DMS114 treated with DMSO at 0.1 percent for 48 hours (cell line): ENCODE measurements at regions not wholly inside any gene's neighbourhood (a gene's known extent, or its start where the extent isn't known, plus 50 kb on each side); places are given as distances from the start of the nearest gene placed in this dataset.
"Not testable (repeated sequence)": the region's sequence is repeated elsewhere in the genome, so short reads cannot be mapped to it uniquely, and the experiment has no call there.

ENCODE experiments used
- DNase-seq: peaks from one replicate; lab custom pipeline; 2025; ENCODE audit not compliant: unreplicated experiment; lab: John Stamatoyannopoulos, UW

DNA sequence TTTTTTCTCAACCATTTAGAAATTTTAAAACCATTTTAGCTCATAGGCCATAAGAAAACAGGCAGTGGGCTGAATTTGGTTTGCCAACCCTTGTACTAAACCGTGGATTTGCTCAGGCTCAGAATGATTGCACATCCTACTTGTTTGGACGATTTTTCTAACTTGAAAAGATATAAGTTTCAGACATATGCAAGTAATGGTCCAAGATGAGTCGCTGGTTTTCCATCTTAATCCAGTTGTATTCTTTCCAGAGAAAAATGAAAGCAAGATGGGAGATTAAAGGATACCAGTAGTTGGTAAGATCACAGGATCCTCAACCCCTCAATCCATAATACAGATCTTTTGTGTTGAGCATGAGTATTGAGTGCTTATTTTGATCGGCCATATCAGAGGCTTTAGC is 250.9 kb downstream of the TINAG start:
- no peak for DNase-seq

DNA sequence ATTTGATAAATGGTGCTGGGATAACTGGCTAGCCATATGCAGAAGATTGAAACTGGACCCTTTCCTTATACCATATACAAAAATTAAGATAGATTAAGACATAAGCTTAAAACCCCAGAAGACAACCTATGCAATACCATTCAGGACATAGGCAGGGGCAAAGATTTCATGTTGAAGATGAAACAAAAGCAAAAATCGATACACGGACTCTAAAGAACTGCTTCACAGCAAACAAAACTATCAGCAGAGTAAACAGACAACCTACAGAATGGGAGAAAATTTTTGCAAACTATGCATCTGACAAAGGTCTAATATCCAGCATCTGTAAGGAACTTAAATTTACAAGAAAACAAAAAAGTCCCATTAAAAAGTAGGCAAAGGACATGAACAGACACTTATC is 255.9 kb downstream of the TINAG start:
- DNase-seq = not testable (repeated sequence)

DNA sequence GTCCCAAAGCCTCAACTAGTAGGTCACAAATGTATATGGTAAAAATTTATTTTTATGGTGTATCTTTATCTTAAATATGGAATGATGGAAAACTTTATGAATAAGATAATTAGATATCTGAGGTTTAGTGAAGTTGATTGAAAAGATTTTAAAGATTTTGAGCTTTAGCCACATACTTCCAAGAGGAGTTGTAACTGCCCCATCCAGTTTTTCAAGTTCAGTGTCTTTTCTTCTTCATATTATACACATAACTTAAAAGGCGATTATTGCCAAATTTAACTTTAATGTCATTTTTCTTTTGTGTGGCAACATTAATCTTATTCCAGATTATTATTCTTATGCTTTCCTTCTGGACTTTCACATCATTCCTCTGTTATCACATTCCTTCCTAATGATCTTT is 266.4 kb downstream of the TINAG start:
- DNase-seq = no peak

- no peak for DNase-seq
Measured at GRCh38 chr6:54578261-54578660, 268.3 kb upstream of the FAM83B start.

GRCh38 chr6:54579011-54579410 is 267.6 kb upstream of the FAM83B start:
- no peak for DNase-seq

DNA sequence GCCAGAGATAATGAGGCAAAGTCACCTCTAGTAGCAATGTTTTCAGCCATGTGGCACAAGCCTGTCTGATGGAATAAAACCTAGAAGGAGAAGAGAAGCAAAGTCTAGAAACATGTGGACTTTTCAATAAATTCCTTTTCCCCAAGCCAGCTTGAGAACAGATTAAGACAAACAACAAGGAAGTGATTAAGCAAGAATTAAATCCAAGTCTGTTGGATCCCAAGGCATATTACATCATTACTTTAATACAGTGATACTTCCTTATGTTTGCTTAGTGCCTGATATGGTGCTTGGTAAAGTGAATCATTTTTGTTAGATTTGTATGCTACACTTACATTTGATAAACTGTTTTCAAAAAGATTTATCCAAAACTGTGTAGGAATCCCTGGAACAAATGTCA is 260.3 kb upstream of the FAM83B start:
- no peak for DNase-seq

DNA sequence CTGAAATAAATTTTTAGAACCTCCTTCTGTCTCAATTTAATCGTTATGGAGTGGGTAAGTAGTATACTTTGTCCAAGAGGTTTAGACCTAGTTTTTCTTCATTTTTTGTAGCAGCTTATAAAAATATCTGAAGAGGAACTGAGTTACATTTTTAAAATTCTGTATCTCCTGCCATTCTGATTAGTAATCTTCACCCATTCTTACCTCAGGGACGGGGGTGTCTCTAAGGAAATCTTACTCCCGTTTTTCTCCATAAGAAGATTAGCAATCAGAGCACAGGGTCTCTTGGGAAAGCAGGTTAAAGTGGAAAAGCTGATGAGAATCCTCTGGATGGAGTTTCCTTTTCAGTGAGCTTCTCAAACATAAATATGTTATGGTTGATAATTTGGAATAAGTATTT is 259.3 kb upstream of the FAM83B start:
- DNase-seq = no peak

DNA sequence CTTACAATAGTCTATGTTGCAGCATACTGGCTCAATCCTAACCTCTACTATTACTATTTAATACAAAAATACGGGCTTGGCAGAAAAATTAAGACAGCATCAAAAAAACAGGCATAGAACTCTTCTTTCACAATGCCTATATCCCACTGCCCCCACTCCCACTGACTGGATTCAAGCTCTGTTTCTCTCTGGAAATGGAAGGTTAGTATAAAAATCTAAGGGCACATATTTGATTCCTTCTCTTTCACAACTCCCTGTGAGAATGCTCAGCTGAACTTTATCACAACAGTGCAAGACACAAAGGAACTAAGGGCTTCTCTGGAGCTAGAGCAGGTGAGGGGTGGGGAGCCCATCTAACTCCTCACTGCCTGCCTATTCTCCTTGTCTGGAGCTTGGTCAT is 258.4 kb upstream of the FAM83B start:
- DNase-seq = no peak

- DNase-seq = no peak
Measured at GRCh38 chr6:54595844-54596243, 250.7 kb upstream of the FAM83B start.

- DNase-seq = no peak
Measured at GRCh38 chr6:54598787-54599313, 247.7 kb upstream of the FAM83B start.

DNA sequence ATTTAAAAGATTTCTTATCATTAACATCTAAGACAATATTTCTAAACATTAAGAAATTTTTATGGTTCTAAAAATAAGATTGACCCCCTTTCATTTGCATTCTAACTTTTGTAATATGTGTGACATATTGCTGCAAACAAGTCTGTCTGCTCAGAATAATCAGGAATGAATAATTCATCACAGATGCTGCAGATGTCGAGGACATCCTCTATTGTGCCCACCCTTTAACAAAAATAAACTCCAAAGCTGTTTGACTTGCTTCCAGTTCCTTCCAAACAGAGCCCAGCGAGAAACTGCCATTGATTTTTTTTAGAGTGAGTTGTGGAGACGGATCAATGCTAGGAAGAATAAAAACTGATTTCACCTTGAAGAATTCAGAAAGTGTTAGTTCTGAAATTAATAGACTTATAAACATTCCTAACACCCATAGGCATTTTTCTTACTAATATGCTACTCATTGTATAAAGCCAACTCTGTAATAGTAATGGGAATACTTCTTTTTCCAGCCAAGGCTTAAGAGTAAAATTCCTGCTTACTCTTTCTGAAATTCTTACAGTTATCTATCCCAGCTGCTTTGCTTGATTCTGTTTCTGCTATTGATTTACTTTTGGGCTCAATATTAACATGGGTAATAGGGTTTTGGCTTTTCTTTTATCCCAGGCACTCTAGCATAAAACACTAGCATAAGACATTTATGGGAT is 244.8 kb upstream of the FAM83B start:
- no peak for DNase-seq

DNA sequence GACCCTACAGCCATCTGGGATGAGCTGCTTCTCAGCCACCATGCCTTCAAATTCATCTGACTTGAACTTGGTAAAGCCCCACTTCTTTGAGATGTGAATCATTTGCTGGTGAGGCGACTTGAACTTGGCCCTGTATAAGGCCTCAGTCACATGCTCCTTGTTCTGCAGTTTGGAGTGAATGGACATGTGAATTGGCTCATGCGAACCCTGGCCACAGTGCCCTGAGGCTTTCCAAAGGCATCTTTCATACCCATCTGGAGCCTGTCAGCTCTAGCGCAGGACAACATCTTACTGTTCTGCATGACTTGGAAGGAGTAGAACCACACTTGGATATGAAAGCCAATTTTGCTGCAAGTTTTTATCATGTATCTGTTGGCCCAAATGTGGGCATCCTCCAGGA is 244.0 kb upstream of the FAM83B start:
- no peak for DNase-seq

- DNase-seq = no peak
Measured at GRCh38 chr6:54609981-54610380, 236.6 kb upstream of the FAM83B start.

GRCh38 chr6:54613596-54613995 is 233.0 kb upstream of the FAM83B start:
- no peak for DNase-seq

- DNase-seq = no peak
Measured at GRCh38 chr6:54614499-54615195, 231.9 kb upstream of the FAM83B start.

- no peak for DNase-seq
Measured at GRCh38 chr6:54617730-54618129, 228.8 kb upstream of the FAM83B start.

DNA sequence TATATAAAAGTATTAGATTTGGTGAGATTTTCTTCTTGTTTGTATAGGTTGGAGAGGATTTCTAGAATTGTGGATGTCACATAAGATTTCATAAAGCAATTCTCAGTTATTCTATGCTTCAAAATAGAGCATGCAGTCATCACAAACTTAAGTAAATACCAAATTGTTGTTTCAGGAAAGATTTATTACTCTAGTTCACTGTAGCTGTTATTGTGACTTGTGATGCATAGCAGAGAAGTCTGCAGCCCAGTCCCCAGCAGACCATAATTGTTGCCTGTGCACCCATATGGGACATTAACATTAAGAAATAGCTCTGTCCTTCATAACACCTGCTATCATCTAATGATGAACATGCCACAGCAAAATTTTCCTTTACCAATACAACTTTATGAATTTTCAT is 228.0 kb upstream of the FAM83B start:
- DNase-seq = no peak

- no peak for DNase-seq
Measured at GRCh38 chr6:54619102-54619501, 227.5 kb upstream of the FAM83B start.

- no peak for DNase-seq
Measured at GRCh38 chr6:54621285-54621684, 225.3 kb upstream of the FAM83B start.

DNA sequence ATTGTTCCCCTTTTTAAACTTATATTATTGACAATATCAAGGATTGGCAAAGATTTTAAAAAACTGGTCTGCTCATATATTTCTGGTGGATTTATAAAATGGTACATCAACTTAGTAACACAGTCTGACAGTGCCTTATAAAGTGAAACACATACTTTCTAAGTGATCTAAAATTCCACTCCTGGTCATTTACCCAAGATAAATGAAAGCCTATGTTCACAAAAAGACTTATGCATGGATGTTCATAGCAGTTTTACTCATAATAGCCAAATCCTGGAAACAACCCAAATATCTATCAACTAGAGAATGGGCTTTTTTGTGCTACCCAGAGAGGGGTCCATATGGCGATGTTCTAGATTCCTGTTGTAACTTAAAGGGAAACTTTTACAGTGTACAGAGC is 222.4 kb upstream of the FAM83B start:
- no peak for DNase-seq

- no peak for DNase-seq
Measured at GRCh38 chr6:54624779-54625178, 221.8 kb upstream of the FAM83B start.

- DNase-seq = no peak
Measured at GRCh38 chr6:54629131-54629530, 217.4 kb upstream of the FAM83B start.
